ENCODE measurements at regions not wholly inside any gene's neighbourhood (a gene's known extent, or its start where the extent isn't known, plus 50 kb on each side); places are given as distances from the start of the nearest gene placed in this dataset.

GRCh38 chr13:111411151-111411858 lies 90.9 kb downstream of the TEX29 start:
- TF ChIP-seq CTCF (IDR thresholded peaks at IDR 0.05) (no peak), POLR2A (IDR thresholded peaks at IDR 0.05) (no peak)

Data from uterus (tissue), 2 donors.